Tibial nerve (tissue), 4 donors: ENCODE measurements at regions not wholly inside any gene's neighbourhood (a gene's known extent, or its start where the extent isn't known, plus 50 kb on each side); places are given as distances from the start of the nearest gene placed in this dataset.

ENCODE experiments used
- DNase-seq, 2 donors: peaks; one replicate each; pipeline ENCODE4 v3.0.0-alpha.2; 2019; ENCODE audit warnings: low spot score in 2 of 2
- H3K27ac ChIP-seq, 4 donors: fragments of 200-600 bp; sonication (generic) in 3 of 4; one replicate each; pipeline ENCODE4 v1.5.1; 2017 to 2019; ENCODE audit warnings: mild to moderate bottlenecking in 1 of 4
- H3K27me3 ChIP-seq, 2 donors: fragments of 200-600 bp; sonication (generic) in 1 of 2; one replicate each; pipeline versions ENCODE4 v1.5.1 to v1.6.0; 2017 to 2019
- H3K36me3 ChIP-seq, 3 donors: fragments of 200-600 bp; sonication (generic); one replicate each; pipeline ENCODE4 v1.5.1; 2018 to 2019
- H3K4me1 ChIP-seq, 4 donors: fragments of 200-600 bp; sonication (generic) in 3 of 4; one replicate each; pipeline ENCODE4 v1.5.1; 2017 to 2019
- H3K4me3 ChIP-seq, 4 donors: fragments of 200-600 bp; sonication (generic) in 3 of 4; one replicate each; pipeline ENCODE4 v1.5.1; 2017 to 2019; ENCODE audit warnings: mild to moderate bottlenecking in 1 of 4, moderate library complexity in 1 of 4
- H3K9me3 ChIP-seq, 4 donors: fragments of 200-600 bp; sonication (generic) in 3 of 4; one replicate each; pipeline ENCODE4 v1.5.1; 2017 to 2019
- CTCF ChIP-seq, 5 experiments: fragments of 200-600 bp in 3 of 5; fragments of 450-650 bp in 2 of 5; sonication (generic) in 3 of 5; IDR thresholded peaks; one replicate each; pipeline ENCODE4 v1.5.1; 2016 to 2019; ENCODE audit warnings: antibody characterized with exemption in 5 of 5, mild to moderate bottlenecking in 3 of 5, moderate library complexity in 2 of 5
- EP300 ChIP-seq, 2 donors: sonication (generic); formaldehyde crosslinking; IDR thresholded peaks; one replicate each; pipeline ENCODE4 v1.6.1; 2017; ENCODE audit warnings: antibody characterized with exemption in 2 of 2, mild to moderate bottlenecking in 1 of 2
- POLR2A ChIP-seq, 2 donors: fragments of 450-650 bp; IDR thresholded peaks; one replicate each; pipeline ENCODE4 v1.6.1; 2017; ENCODE audit warnings: antibody characterized with exemption in 2 of 2, mild to moderate bottlenecking in 2 of 2, moderate library complexity in 2 of 2
- WGBS, 2 donors: methylation state at CpG; one replicate each; pipeline ENCODE4 v1.1.5; 2018; 5-methylcytosine and 5-hydroxymethylcytosine counted together

- Histone ChIP-seq H3K9me3 (peaks cover 0 to 21% (median 0%) of the 10 kb centered on the region in 4 donors), H3K4me1 (peaks cover 0 to 8% (median 3%) of the 10 kb centered on the region in 4 donors), H3K27me3 (no peaks in the 10 kb centered on the region), H3K27ac (no peak overlapping the region), H3K36me3 (no peaks in the 10 kb centered on the region), H3K4me3 (no peak overlapping the region)
- no peak for DNase-seq
- no peak for TF ChIP-seq CTCF (IDR thresholded peaks at IDR 0.05)
- no peak for TF ChIP-seq EP300 (IDR thresholded peaks at IDR 0.05)
- TF ChIP-seq POLR2A (IDR thresholded peaks at IDR 0.05) = no peak
Observed at GRCh38 chr15:39320355-39320754, 260.5 kb upstream of the THBS1 start.

GRCh38 chr15:39320886-39321285 lies 260.0 kb upstream of the THBS1 start:
- no peak for DNase-seq
- H3K27me3 ChIP-seq = no peaks in the 10 kb centered on the region
- 89 to 97% methylated on average over 1 of the region's 1 CpG for WGBS, 2 donors
- no peak overlapping the region for H3K27ac ChIP-seq
- no peaks in the 10 kb centered on the region for H3K36me3 ChIP-seq
- TF ChIP-seq CTCF (IDR thresholded peaks at IDR 0.05) (no peak), POLR2A (IDR thresholded peaks at IDR 0.05) (no peak), EP300 (IDR thresholded peaks at IDR 0.05) (no peak)
- no peak overlapping the region for H3K4me3 ChIP-seq
- peaks cover 0 to 8% (median 3%) of the 10 kb centered on the region in 4 donors for H3K4me1 ChIP-seq
- H3K9me3 ChIP-seq = peaks cover 0 to 21% (median 0%) of the 10 kb centered on the region in 4 donors

- H3K27ac ChIP-seq = no peak overlapping the region
- WGBS, 2 donors = 61 to 71% methylated on average over 2 of the region's 2 CpGs
- no peaks in the 10 kb centered on the region for H3K36me3 ChIP-seq
- H3K27me3 ChIP-seq = no peaks in the 10 kb centered on the region
- no peak overlapping the region for H3K4me3 ChIP-seq
- no peak for DNase-seq
- TF ChIP-seq POLR2A (IDR thresholded peaks at IDR 0.05) (no peak), EP300 (IDR thresholded peaks at IDR 0.05) (no peak), CTCF (IDR thresholded peaks at IDR 0.05) (no peak)
- H3K4me1 ChIP-seq = peaks cover 0 to 8% (median 3%) of the 10 kb centered on the region in 4 donors
- peaks cover 0 to 21% (median 0%) of the 10 kb centered on the region in 4 donors for H3K9me3 ChIP-seq
Observed at GRCh38 chr15:39321977-39322376, 258.9 kb upstream of the THBS1 start.

GRCh38 chr15:39323157-39323556 lies 257.7 kb upstream of the THBS1 start:
- no peaks in the 10 kb centered on the region for H3K36me3 ChIP-seq
- no peak overlapping the region for H3K27ac ChIP-seq
- no peak for DNase-seq
- TF ChIP-seq CTCF (IDR thresholded peaks at IDR 0.05) (no peak), POLR2A (IDR thresholded peaks at IDR 0.05) (no peak), EP300 (IDR thresholded peaks at IDR 0.05) (no peak)
- peaks cover 0 to 2% (median under 1%) of the 10 kb centered on the region in 4 donors for H3K4me1 ChIP-seq
- H3K4me3 ChIP-seq = no peak overlapping the region
- H3K27me3 ChIP-seq = no peaks in the 10 kb centered on the region
- H3K9me3 ChIP-seq = peaks cover 0 to 21% (median 0%) of the 10 kb centered on the region in 4 donors

- Histone ChIP-seq H3K4me1 (no peaks in the 10 kb centered on the region), H3K27me3 (no peaks in the 10 kb centered on the region), H3K9me3 (peaks cover 0 to 21% (median 0%) of the 10 kb centered on the region in 4 donors), H3K4me3 (no peak overlapping the region), H3K36me3 (no peaks in the 10 kb centered on the region), H3K27ac (no peak overlapping the region)
- 92 to 96% methylated on average over 3 of the region's 3 CpGs for WGBS, 2 donors
- TF ChIP-seq EP300 (IDR thresholded peaks at IDR 0.05) (no peak), CTCF (IDR thresholded peaks at IDR 0.05) (no peak), POLR2A (IDR thresholded peaks at IDR 0.05) (no peak)
- no peak for DNase-seq
Observed at GRCh38 chr15:39323706-39324105, 257.2 kb upstream of the THBS1 start.
